Fibroblast of villous mesenchyme (primary cell): ENCODE measurements at regions not wholly inside any gene's neighbourhood (a gene's known extent, or its start where the extent isn't known, plus 50 kb on each side); places are given as distances from the start of the nearest gene placed in this dataset.
"Not testable (repeated sequence)": the region's sequence is repeated elsewhere in the genome, so short reads cannot be mapped to it uniquely, and the experiment has no call there.

Experiments used
- DNase-seq: peaks from one replicate; pipeline ENCODE4 v3.0.0-alpha.2; 2010; ENCODE audit warnings: low read depth
- H3K4me3 ChIP-seq: 2 replicates; pipeline ENCODE4 v1.5.1; 2011; ENCODE audit warnings: low read depth, mild to moderate bottlenecking, low read length
- TF ChIP-seq, protein P1 (sequence below): IDR thresholded peaks from 2 replicates; pipeline ENCODE4 v1.5.1; 2012; ENCODE audit warnings: low read depth, mild to moderate bottlenecking, low read length; ENCODE audit not compliant: insufficient read depth

DNA sequence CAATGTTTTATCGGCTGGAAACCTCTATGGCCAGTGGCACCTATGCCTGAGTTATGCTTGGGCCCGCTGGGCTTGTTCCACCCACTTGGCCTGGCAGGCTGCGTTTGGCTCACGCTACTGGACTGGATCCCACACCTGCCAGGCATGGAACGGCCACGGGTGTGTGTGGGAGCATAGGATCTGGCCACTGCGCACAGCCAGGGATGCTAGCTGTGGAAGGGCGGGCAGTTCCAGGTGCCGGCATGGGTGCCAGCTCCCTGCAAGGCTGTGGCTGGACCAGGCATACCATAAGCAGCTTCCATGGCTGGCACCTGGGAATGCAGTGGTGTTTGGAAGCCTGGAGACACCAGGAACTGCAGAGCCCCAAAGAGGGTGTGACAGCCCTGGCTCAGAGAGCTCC, 1063.9 kb upstream of the ACO1 start:
- DNase-seq = no peak
- TF ChIP-seq, protein P1, sequence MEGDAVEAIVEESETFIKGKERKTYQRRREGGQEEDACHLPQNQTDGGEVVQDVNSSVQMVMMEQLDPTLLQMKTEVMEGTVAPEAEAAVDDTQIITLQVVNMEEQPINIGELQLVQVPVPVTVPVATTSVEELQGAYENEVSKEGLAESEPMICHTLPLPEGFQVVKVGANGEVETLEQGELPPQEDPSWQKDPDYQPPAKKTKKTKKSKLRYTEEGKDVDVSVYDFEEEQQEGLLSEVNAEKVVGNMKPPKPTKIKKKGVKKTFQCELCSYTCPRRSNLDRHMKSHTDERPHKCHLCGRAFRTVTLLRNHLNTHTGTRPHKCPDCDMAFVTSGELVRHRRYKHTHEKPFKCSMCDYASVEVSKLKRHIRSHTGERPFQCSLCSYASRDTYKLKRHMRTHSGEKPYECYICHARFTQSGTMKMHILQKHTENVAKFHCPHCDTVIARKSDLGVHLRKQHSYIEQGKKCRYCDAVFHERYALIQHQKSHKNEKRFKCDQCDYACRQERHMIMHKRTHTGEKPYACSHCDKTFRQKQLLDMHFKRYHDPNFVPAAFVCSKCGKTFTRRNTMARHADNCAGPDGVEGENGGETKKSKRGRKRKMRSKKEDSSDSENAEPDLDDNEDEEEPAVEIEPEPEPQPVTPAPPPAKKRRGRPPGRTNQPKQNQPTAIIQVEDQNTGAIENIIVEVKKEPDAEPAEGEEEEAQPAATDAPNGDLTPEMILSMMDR = no peak
- H3K4me3 ChIP-seq = no peak overlapping the region

DNA sequence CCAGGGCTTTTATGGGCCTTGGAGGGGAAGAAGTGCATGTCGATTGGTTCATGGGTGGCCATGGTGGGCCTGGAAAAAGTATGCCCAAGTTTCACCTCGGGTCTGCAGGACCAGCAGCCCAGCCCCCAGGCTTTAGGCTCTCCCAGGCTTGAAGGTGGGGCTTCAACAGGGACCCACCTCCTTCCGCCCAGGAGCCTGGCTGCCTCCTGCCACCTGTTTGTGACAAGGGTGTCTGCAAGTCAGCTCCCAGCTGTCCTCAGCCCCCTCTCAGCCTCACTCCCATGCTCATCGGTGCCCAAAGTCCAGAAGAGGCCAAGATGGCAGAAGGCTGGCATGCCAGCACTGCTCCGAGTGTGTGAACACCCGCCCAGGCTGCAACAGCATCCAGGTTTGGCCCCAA, 1063.2 kb upstream of the ACO1 start:
- DNase-seq = no peak
- TF ChIP-seq, protein P1 = no peak
- H3K4me3 ChIP-seq = no peak overlapping the region

DNA sequence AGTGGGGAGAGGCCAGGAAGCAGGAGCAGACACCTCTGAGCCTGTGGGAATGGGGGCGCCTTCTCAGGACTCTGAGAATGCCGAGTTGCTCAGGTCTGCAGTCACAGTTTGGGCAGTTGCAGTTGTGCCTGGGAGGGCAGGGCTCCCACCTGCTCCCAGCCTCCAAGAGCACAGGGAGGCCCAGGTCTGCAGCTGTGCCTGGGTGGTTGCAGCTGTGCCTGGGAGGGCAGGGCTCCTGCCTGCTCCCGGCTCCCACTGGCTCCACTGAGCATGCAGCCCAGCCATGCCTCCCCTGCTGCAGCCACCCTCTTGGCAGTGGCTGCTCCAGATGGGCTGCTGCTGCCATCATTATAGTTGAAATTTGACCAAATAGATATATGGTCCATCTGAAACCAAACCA, 1062.8 kb upstream of the ACO1 start:
- TF ChIP-seq, protein P1 = no peak
- no peak overlapping the region for H3K4me3 ChIP-seq
- DNase-seq = no peak

DNA sequence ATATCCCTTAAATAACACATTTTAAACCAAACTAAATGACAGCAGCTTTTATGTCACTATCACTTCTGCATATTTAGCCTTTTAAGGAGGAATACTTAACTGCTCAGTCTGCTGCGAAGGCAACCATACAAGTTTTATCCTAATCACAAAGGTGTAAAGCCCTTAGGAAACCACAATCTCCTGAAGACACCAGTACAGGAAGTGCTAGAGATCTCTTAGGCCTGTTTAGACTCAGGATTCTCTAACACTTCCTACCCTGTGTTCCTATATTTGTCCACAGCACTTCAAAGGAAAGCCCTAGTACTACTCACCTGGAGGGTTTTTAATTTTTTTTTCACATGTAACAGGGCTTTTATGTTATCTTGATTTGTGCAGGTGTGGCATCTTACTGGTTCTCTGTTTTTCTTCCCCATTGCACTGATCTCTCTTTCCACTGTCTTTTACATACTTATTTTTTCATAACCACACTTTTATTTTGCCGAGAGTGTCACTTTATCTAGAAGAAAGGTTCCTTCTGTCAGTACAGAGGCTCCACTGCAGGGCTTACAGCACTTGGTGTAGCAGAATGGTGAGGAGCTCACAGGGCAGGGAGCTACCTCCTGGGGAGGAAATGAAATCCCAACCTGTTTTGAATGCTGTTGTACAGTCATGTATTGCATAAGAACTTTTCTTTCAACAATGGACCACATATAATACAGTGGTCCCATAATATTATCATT, 1060.6 kb upstream of the ACO1 start:
- H3K4me3 ChIP-seq = no peak overlapping the region
- no peak for DNase-seq
- TF ChIP-seq, protein P1 = no peak

DNA sequence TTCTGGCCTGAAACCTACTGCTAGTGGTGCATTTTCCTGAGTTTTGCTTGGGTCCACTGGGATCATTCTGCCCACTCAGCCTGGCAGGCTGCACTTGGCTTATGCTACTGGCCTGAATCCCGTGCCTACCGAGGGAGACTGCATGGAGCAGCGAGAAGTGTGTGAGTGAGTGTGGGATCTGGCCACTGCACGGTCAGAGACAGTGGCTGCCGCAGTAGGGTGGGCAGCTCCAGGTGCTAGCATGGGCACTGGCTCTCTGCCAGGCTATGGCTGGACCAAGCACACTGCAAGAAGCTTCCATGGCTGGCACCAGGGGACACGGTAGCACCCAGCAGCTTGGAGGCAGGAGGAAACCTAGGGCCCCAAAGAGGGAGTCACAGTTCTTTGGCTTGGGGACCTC, 1058.7 kb upstream of the ACO1 start:
- TF ChIP-seq, protein P1 = no peak
- H3K4me3 ChIP-seq = no peak overlapping the region
- no peak for DNase-seq

DNA sequence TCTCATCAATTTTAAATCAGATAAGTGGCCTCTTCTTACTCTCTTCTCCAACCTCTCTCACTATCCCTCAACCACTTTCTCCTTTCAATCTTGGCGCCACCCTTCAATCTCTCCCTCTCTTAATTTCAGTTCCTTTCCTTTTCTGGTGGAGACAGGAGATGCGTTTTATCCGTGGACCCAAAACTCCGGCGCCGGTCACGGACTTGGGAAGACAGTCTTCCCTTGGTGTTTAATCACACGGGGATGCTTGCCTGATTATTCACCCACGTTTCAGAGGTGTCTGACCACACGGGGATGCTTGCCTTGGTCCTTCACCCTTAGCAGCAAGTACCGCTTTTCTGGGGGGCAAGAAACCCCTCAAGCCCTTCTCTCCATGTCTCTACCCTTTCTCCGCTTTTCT, 1057.6 kb upstream of the ACO1 start:
- DNase-seq, H3K4me3 ChIP-seq: not testable (repeated sequence)

DNA sequence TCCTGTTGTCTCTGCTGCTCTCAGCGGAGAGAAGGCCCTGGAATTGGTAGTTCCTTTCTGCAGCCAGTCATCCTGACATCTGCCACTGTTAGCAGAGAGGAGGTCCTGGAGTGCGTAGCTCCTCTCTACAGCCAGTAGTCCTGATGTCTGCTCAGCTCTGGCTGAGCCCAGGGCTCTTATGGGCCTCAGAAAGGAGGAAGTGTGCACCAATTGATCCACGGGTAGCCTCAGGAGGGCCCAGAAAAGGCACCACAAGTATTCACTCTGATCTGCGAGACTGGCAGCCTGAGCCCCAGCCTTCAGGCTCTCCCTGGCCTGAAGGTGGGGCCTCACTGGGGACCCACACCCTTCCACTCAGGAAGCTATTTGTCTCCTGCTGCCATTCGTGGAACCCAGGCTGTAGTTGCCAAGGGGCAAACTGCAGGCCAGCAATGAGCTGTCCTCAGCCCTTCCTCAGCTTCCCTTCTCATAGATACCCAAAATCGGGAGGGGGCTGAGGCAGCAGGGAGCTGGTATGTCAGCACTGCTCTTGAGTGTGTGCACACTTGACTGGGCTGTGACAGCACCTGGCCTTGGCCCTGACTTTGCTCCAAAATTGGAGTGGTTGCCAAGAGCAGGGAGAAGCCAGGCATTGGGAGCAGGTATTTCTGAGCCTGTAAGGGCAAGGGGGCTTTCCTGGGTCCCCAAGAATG, 1049.5 kb upstream of the ACO1 start:
- DNase-seq = no peak
- TF ChIP-seq, protein P1 = no peak
- no peak overlapping the region for H3K4me3 ChIP-seq
